GM18870 (cell line): ENCODE measurements at regions not wholly inside any gene's neighbourhood (a gene's known extent, or its start where the extent isn't known, plus 50 kb on each side); places are given as distances from the start of the nearest gene placed in this dataset.

ENCODE experiments used
- ATAC-seq: cut with Tn5 transposase; IDR thresholded peaks from one replicate; pipeline ENCODE4 v1.9.1; 2021; ENCODE audit warnings: moderate library complexity; ENCODE audit not compliant: unreplicated experiment

GRCh38 chr5:125153231-125153630, 406.8 kb upstream of the ZNF608 start:
- no peak for ATAC-seq

- no peak for ATAC-seq
Measured at GRCh38 chr5:125154301-125155110, 408.1 kb upstream of the ZNF608 start.

GRCh38 chr5:125160787-125161502, 414.5 kb upstream of the ZNF608 start:
- no peak for ATAC-seq

- ATAC-seq: no peak
Measured at GRCh38 chr5:125162714-125163113, 416.3 kb upstream of the ZNF608 start.

- ATAC-seq: no peak
Measured at GRCh38 chr5:125169396-125169795, 423.0 kb upstream of the ZNF608 start.

- ATAC-seq: no peak
Measured at GRCh38 chr5:125171641-125172040, 425.2 kb upstream of the ZNF608 start.

- no peak for ATAC-seq
Measured at GRCh38 chr5:125175348-125176004, 429.0 kb upstream of the ZNF608 start.

GRCh38 chr5:125176005-125176390, 429.6 kb upstream of the ZNF608 start:
- ATAC-seq: no peak

GRCh38 chr5:125177340-125177739, 430.9 kb upstream of the ZNF608 start:
- ATAC-seq: no peak

- ATAC-seq: no peak
Measured at GRCh38 chr5:125179612-125180011, 433.2 kb upstream of the ZNF608 start.

- no peak for ATAC-seq
Measured at GRCh38 chr5:125180231-125180829, 433.9 kb upstream of the ZNF608 start.

- no peak for ATAC-seq
Measured at GRCh38 chr5:125181159-125181558, 434.7 kb upstream of the ZNF608 start.

GRCh38 chr5:125181955-125182354, 435.5 kb upstream of the ZNF608 start:
- ATAC-seq: no peak

- no peak for ATAC-seq
Measured at GRCh38 chr5:125185740-125186139, 439.3 kb upstream of the ZNF608 start.

- ATAC-seq: no peak
Measured at GRCh38 chr5:125186911-125187375, 440.5 kb upstream of the ZNF608 start.

- ATAC-seq: no peak
Measured at GRCh38 chr5:125189531-125189941, 443.1 kb upstream of the ZNF608 start.

GRCh38 chr5:125190232-125191087, 444.0 kb upstream of the ZNF608 start:
- no peak for ATAC-seq

- no peak for ATAC-seq
Measured at GRCh38 chr5:125194883-125195282, 448.4 kb upstream of the ZNF608 start.

- no peak for ATAC-seq
Measured at GRCh38 chr5:125196481-125197111, 450.2 kb upstream of the ZNF608 start.

- no peak for ATAC-seq
Measured at GRCh38 chr5:125197321-125197720, 450.9 kb upstream of the ZNF608 start.
